CD4-positive, alpha-beta T cell (primary cell): ENCODE measurements at regions not wholly inside any gene's neighbourhood (a gene's known extent, or its start where the extent isn't known, plus 50 kb on each side); places are given as distances from the start of the nearest gene placed in this dataset.

Experiments
- ATAC-seq: fragments of 200-7000 bp; cut with Tn5 transposase; one replicate; pipeline ENCODE4 v1.10.0; 2022; ENCODE audit warnings: mild to moderate bottlenecking; ENCODE audit not compliant: poor library complexity
- CTCF ChIA-PET: fragments of 350-600 bp; sonication (Branson Sonifier 250); formaldehyde crosslinking; loops from one replicate; lab custom pipeline; 2021; ENCODE audit warnings: antibody characterized with exemption, inconsistent platforms; lab: Charles Lee
- POLR2A ChIA-PET: fragments of 350-600 bp; sonication (Branson Sonifier 250); formaldehyde crosslinking; loops from one replicate; lab custom pipeline; 2021; ENCODE audit warnings: antibody characterized with exemption, inconsistent platforms; lab: Charles Lee
- DNase-seq, 14 experiments: peaks; one replicate each; pipeline ENCODE4 v3.0.0-alpha.2; 2013 to 2020; ENCODE audit warnings: mixed read lengths in 2 of 14
- H3K27ac ChIP-seq, 2 donors: one replicate each; pipeline versions ENCODE4 v1.5.1 to v1.7.0; 2013; ENCODE audit warnings: low read length in 2 of 2, low read depth in 1 of 2, mild to moderate bottlenecking in 1 of 2
- H3K27me3 ChIP-seq, 2 experiments: 1 replicate in 1 of 2; 2 replicates in 1 of 2; pipeline versions ENCODE4 v1.6.1 to v1.7.0; 2013; ENCODE audit warnings: low read length in 2 of 2, control low read depth in 1 of 2, mild to moderate bottlenecking in 1 of 2, moderate library complexity in 1 of 2; ENCODE audit not compliant: insufficient read depth in 2 of 2, control insufficient read depth in 1 of 2
- H3K36me3 ChIP-seq: one replicate; pipeline ENCODE4 v1.6.1; 2013; ENCODE audit warnings: low read length, control low read depth; ENCODE audit not compliant: insufficient read depth
- H3K4me1 ChIP-seq: one replicate; pipeline ENCODE4 v1.6.1; 2013; ENCODE audit warnings: low read length, control low read depth; ENCODE audit not compliant: insufficient read depth
- H3K4me3 ChIP-seq: one replicate; pipeline ENCODE4 v1.5.1; 2013; ENCODE audit warnings: mild to moderate bottlenecking, low read length, moderate library complexity
- H3K9me3 ChIP-seq, 2 experiments: 1 replicate in 1 of 2; 2 replicates in 1 of 2; pipeline versions ENCODE4 v1.6.1 to v1.7.0; 2013; ENCODE audit warnings: low read length in 2 of 2, mild to moderate bottlenecking in 2 of 2, control low read depth in 1 of 2, moderate library complexity in 1 of 2; ENCODE audit not compliant: control insufficient read depth in 1 of 2, insufficient read depth in 1 of 2
- H3K27ac Mint-ChIP-seq: one replicate; pipeline ENCODE4 v1.8.0; 2020; ENCODE audit warnings: mixed read lengths
- H3K27me3 Mint-ChIP-seq: one replicate; pipeline ENCODE4 v1.8.0; 2021; ENCODE audit warnings: mixed read lengths
- H3K36me3 Mint-ChIP-seq: one replicate; pipeline ENCODE4 v1.8.0; 2021; ENCODE audit warnings: low read depth, mixed read lengths
- H3K4me1 Mint-ChIP-seq: one replicate; pipeline ENCODE4 v1.8.0; 2021; ENCODE audit warnings: low read depth, mixed read lengths
- H3K4me3 Mint-ChIP-seq: one replicate; pipeline ENCODE4 v1.8.0; 2020; ENCODE audit warnings: mild to moderate bottlenecking, mixed read lengths
- H3K9me3 Mint-ChIP-seq: one replicate; pipeline ENCODE4 v1.8.0; 2020; ENCODE audit warnings: mixed read lengths
- CTCF ChIP-seq: fragments of 200-600 bp; IDR thresholded peaks from one replicate; pipeline ENCODE4 v1.8.0; 2022; ENCODE audit warnings: antibody characterized with exemption, mild to moderate bottlenecking
- intact Hi-C, 2 experiments: fragments of 100-400 bp; cut with DNase I in 1 of 2; cut with micrococcal nuclease in 1 of 2; formaldehyde crosslinking; loops; one replicate each; pipeline versions ENCODE4 v1.15.1 to v1.9.0; 2023 to 2025; cut with DNase I, micrococcal nuclease

GRCh38 chr18:34633368-34633767 lies 76.7 kb upstream of the DTNA start:
- Histone ChIP-seq H3K4me1 (no peaks in the 10 kb centered on the region), H3K9me3 (no peaks in the 10 kb centered on the region), H3K4me3 (no peak overlapping the region), H3K27me3 (no peaks in the 10 kb centered on the region), H3K27ac (no peak overlapping the region), H3K36me3 (no peaks in the 10 kb centered on the region)
- intact Hi-C loops: loop anchor here in 1 of 2 experiments (10.0 kb wide), 1 partner anchor 49 kb away; no protein-coding TSS in a partner anchor
- ChIA-PET CTCF (no interaction called here), POLR2A (no interaction called here)
- no peak for DNase-seq
- Mint-ChIP-seq H3K4me3 (no peak overlapping the region), H3K27ac (no peak overlapping the region), H3K27me3 (no peaks in the 10 kb centered on the region), H3K9me3 (no peaks in the 10 kb centered on the region), H3K4me1 (no peaks in the 10 kb centered on the region), H3K36me3 (no peaks in the 10 kb centered on the region)
- ATAC-seq: no peak
- TF ChIP-seq CTCF: no peak

DNA sequence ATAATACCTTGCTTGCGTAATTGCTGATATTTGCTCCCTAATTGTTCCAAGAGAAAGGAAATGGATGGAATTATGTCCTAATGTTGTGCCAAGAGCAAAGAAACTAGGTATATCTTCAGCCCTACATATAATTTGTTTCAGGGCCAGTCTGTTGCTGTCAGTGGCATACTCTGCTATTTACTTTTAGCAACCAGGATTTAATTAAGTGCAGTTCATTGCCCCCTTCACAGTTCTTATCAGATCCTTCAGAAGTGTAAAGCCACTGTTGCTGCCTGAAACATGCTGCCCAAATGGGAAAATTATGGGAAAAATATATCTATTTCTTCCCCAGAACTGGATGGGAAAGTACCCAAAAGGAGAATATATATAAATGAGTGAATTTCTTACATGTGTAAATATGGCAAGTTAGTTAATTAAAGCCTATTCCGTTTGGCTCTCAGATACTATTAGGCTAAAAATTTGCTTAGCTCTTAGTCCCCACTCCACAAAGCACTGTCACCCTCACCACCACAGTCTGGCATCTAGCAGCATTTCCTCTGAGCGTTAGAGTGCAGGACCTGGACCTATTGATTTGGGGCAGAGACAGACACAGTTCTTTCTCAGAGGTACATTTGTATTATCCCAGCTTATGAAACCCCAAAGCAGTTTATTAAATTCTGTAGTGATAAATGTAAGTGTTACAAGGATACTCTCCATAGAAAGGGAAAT lies 72.8 kb upstream of the DTNA start:
- H3K9me3 ChIP-seq: no peaks in the 10 kb centered on the region
- H3K27me3 ChIP-seq: no peaks in the 10 kb centered on the region
- ChIA-PET CTCF (no interaction called here), POLR2A (no interaction called here)
- H3K4me3 ChIP-seq: no peak overlapping the region
- Mint-ChIP-seq H3K27ac (no peak overlapping the region), H3K4me1 (no peaks in the 10 kb centered on the region), H3K27me3 (no peaks in the 10 kb centered on the region), H3K36me3 (no peaks in the 10 kb centered on the region), H3K4me3 (no peak overlapping the region), H3K9me3 (no peaks in the 10 kb centered on the region)
- H3K27ac ChIP-seq: no peak overlapping the region
- DNase-seq: no peak
- H3K36me3 ChIP-seq: no peaks in the 10 kb centered on the region
- H3K4me1 ChIP-seq: no peaks in the 10 kb centered on the region
- no peak for TF ChIP-seq CTCF
- no peak for ATAC-seq
- intact Hi-C loops: loop anchor here in 1 of 2 experiments (10.0 kb wide), 1 partner anchor 52 kb away; no protein-coding TSS in a partner anchor

- intact Hi-C loops: loop anchor here in 1 of 2 experiments (10.0 kb wide), 1 partner anchor 55 kb away; no protein-coding TSS in a partner anchor
- Histone ChIP-seq H3K27me3 (no peaks in the 10 kb centered on the region), H3K36me3 (no peaks in the 10 kb centered on the region), H3K9me3 (no peaks in the 10 kb centered on the region), H3K27ac (no peak overlapping the region), H3K4me1 (no peaks in the 10 kb centered on the region), H3K4me3 (no peak overlapping the region)
- Mint-ChIP-seq H3K27ac (no peak overlapping the region), H3K9me3 (no peaks in the 10 kb centered on the region), H3K4me1 (no peaks in the 10 kb centered on the region), H3K27me3 (no peaks in the 10 kb centered on the region), H3K36me3 (no peaks in the 10 kb centered on the region), H3K4me3 (no peak overlapping the region)
- no peak for TF ChIP-seq CTCF
- ChIA-PET CTCF (no interaction called here), POLR2A (no interaction called here)
- DNase-seq (no peak), ATAC-seq (no peak)
Observed at GRCh38 chr18:34639687-34640086, 70.4 kb upstream of the DTNA start.
